Ovary (tissue), 3 donors: ENCODE measurements at regions not wholly inside any gene's neighbourhood (a gene's known extent, or its start where the extent isn't known, plus 50 kb on each side); places are given as distances from the start of the nearest gene placed in this dataset.

ENCODE experiments used
- CTCF ChIP-seq, 3 donors: fragments of 450-650 bp in 2 of 3; fragments of 200-600 bp in 1 of 3; IDR thresholded peaks; one replicate each; pipeline versions ENCODE4 v1.5.1 to v1.8.0; 2016 to 2022; ENCODE audit warnings: antibody characterized with exemption in 3 of 3, mild to moderate bottlenecking in 1 of 3
- EP300 ChIP-seq: sonication (generic); formaldehyde crosslinking; IDR thresholded peaks from one replicate; pipeline ENCODE4 v1.6.1; 2017; ENCODE audit warnings: antibody characterized with exemption
- POLR2A ChIP-seq: fragments of 450-650 bp; IDR thresholded peaks from one replicate; pipeline ENCODE4 v1.6.1; 2017; ENCODE audit warnings: antibody characterized with exemption, mild to moderate bottlenecking, moderate library complexity
- donor health status: DM: no; HTN: no; CAD: no.

DNA sequence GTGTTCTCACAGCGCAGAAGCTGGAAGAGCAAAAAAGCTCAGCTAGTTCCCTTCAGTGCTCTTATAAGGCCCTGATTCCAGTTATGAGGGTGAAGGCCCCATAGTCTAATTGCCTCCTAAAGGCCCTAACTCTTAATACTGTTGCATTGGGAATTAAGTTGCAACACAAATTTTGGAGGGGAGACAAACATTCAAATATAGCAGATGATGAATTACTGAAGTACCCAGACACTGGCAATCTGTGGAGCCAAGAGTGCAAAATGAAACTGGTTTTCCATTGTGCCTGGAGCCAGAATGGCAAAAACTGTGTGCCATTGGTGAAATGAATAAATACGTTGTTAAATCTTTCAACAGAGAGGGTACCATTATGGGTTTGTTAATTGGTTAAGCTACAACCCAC, 356.0 kb downstream of the PPARGC1A start:
- TF ChIP-seq CTCF (IDR thresholded peaks at IDR 0.05): no peak
- no peak for TF ChIP-seq POLR2A
- no peak for TF ChIP-seq EP300
